K562 (cell line): ENCODE measurements at regions not wholly inside any gene's neighbourhood (a gene's known extent, or its start where the extent isn't known, plus 50 kb on each side); places are given as distances from the start of the nearest gene placed in this dataset.
A peak's percentile ranks its signal among the peaks of the same experiment; 100 is the strongest.

ENCODE experiments used
- ATAC-seq: fragments of 200-7000 bp; cut with Tn5 transposase; 3 replicates; pipeline ENCODE4 v1.9.1; 2020; ENCODE audit warnings: moderate library complexity
- BruUV-seq: library from RNA; stranded (reverse); fragments of 400-500 nt; replicated peaks from 2 replicates; lab custom pipeline; 2021; lab: Mats Ljungman, UMichigan
- CTCF ChIA-PET: fragments of 300-600 bp; formaldehyde crosslinking; extraction: SDS; loops from one replicate; lab custom pipeline; 2021; ENCODE audit warnings: low intra/inter-chr PET ratio; lab: Yijun Ruan, JAX
- POLR2A ChIA-PET: fragments of 300-600, 350-650 bp; sonication (Branson Sonifier 250); formaldehyde crosslinking; extraction: SDS; loops from one replicate; lab custom pipeline; 2021; ENCODE audit warnings: antibody characterized with exemption, inconsistent platforms; lab: Yijun Ruan, JAX
- DNase-seq, 4 experiments: peaks; one replicate each; pipeline versions ENCODE4 v3.0.0 to v3.0.0-alpha.2; 2011 to 2018; ENCODE audit warnings: low spot score in 3 of 4, mixed read lengths in 3 of 4; ENCODE audit errors: extremely low read depth in 1 of 4
- FAIRE-seq: peaks from 2 replicates; lab custom pipeline; 2011; peaks lifted over from hg19 to GRCh38; lab: Jason Lieb, UNC
- H2AFZ ChIP-seq: 2 replicates; pipeline ENCODE4 v1.6.0; 2011; ENCODE audit warnings: low read depth, low read length, control low read depth, inconsistent platforms
- H3K27ac ChIP-seq: fragments of 200-600 bp; 3 replicates; pipeline ENCODE4 v1.8.0; 2011; ENCODE audit warnings: low read depth, mild to moderate bottlenecking, control low read depth, inconsistent platforms, low read length, moderate library complexity, mixed read lengths; ENCODE audit errors: extremely low read depth
- H3K27me3 ChIP-seq, 2 experiments: fragments of 300-600 bp in 1 of 2; 2 replicates in 1 of 2; 3 replicates in 1 of 2; pipeline versions ENCODE4 v1.6.0 to v1.8.0; 2011; ENCODE audit warnings: inconsistent platforms in 2 of 2, low read length in 2 of 2, mild to moderate bottlenecking in 1 of 2, mixed read lengths in 1 of 2, moderate library complexity in 1 of 2; ENCODE audit not compliant: control insufficient read depth in 2 of 2, insufficient read depth in 2 of 2
- H3K36me3 ChIP-seq: fragments of 300-600 bp; 3 replicates; pipeline ENCODE4 v1.8.0; 2011; ENCODE audit warnings: mild to moderate bottlenecking, low read length, inconsistent platforms; ENCODE audit not compliant: control insufficient read depth, insufficient read depth
- H3K4me1 ChIP-seq, 2 experiments: fragments of 200-600 bp in 1 of 2; replicated peaks in 1 of 2; 2 replicates in 1 of 2; 3 replicates in 1 of 2; pipeline versions ENCODE4 v1.5.1 to v1.8.0; 2011; ENCODE audit warnings: inconsistent platforms in 2 of 2, low read length in 2 of 2, mild to moderate bottlenecking in 1 of 2, mixed read lengths in 1 of 2, moderate library complexity in 1 of 2; ENCODE audit not compliant: control insufficient read depth in 2 of 2, insufficient read depth in 2 of 2
- H3K4me2 ChIP-seq: 2 replicates; pipeline ENCODE4 v1.6.1; 2011; ENCODE audit warnings: low read length, control low read depth, inconsistent platforms, mixed read lengths; ENCODE audit not compliant: insufficient read depth
- H3K4me3 ChIP-seq: fragments of 200-600 bp; sonication (generic), shearing (Covaris generic); 2 replicates; pipeline ENCODE4 v1.5.1; 2016; ENCODE audit warnings: control low read depth, inconsistent platforms
- H3K79me2 ChIP-seq: fragments of 200-600 bp; 3 replicates; pipeline ENCODE4 v1.8.0; 2011; ENCODE audit warnings: low read length, inconsistent platforms; ENCODE audit not compliant: control insufficient read depth, insufficient read depth
- H3K9ac ChIP-seq, 2 experiments: 2 replicates each; pipeline versions ENCODE4 v1.6.0 to v1.6.1; 2011; ENCODE audit warnings: low read depth in 2 of 2, low read length in 2 of 2, control low read depth in 1 of 2, inconsistent platforms in 1 of 2, mild to moderate bottlenecking in 1 of 2, mixed read lengths in 1 of 2; ENCODE audit not compliant: insufficient read depth in 1 of 2
- H3K9me1 ChIP-seq: one replicate; pipeline ENCODE4 v1.6.0; 2011; ENCODE audit warnings: inconsistent platforms, mild to moderate bottlenecking, low read length, moderate library complexity; ENCODE audit not compliant: control insufficient read depth, insufficient read depth
- H3K9me3 ChIP-seq: replicated peaks from 2 replicates; pipeline ENCODE4 v1.5.1; 2011; ENCODE audit warnings: low read depth, low read length, inconsistent platforms; ENCODE audit not compliant: control insufficient read depth, insufficient read depth
- H4K20me1 ChIP-seq: replicated peaks from 2 replicates; pipeline ENCODE4 v1.6.1; 2011; ENCODE audit warnings: low read length, inconsistent platforms, mixed read lengths; ENCODE audit not compliant: control insufficient read depth, insufficient read depth
- ATF3 ChIP-seq, 2 experiments: fragments of 450-650 bp in 1 of 2; sonication (generic) in 1 of 2; formaldehyde crosslinking in 1 of 2; IDR thresholded peaks in 1 of 2; conservative IDR thresholded peaks in 1 of 2; 2 replicates each; pipeline versions ENCODE4 v1.6.1 to v1.8.1; 2016 to 2023; ENCODE audit warnings: mild to moderate bottlenecking in 2 of 2, moderate library complexity in 2 of 2, inconsistent platforms in 1 of 2, missing genetic modification reagents in 1 of 2
- ATF7 ChIP-seq: fragments of 450-650 bp; IDR thresholded peaks from 2 replicates; pipeline ENCODE4 v1.7.1; 2014; ENCODE audit warnings: mild to moderate bottlenecking, moderate library complexity
- CBX1 ChIP-seq: sonication (generic); IDR thresholded peaks from 2 replicates; pipeline ENCODE4 v1.6.1; 2016; ENCODE audit warnings: antibody characterized with exemption, low read depth, mild to moderate bottlenecking
- JUND ChIP-seq, 2 experiments: IDR thresholded peaks; 2 replicates in 1 of 2; 3 replicates in 1 of 2; pipeline ENCODE4 v1.6.1; 2011; ENCODE audit warnings: borderline replicate concordance in 2 of 2, low read depth in 2 of 2, low read length in 2 of 2, improper control_type of control experiment in 1 of 2, missing biosample characterization in 1 of 2, missing genetic modification characterization in 1 of 2, missing genetic modification reagents in 1 of 2
- ZNF511 ChIP-seq: sonication (generic); formaldehyde crosslinking; IDR thresholded peaks from 2 replicates; pipeline ENCODE4 v1.8.0; 2022; ENCODE audit warnings: mild to moderate bottlenecking, missing genetic modification reagents
- ZNF584 ChIP-seq: fragments of 200-800 bp; sonication (Bioruptor generic); IDR thresholded peaks from 2 replicates; pipeline ENCODE4 v1.6.1; 2016; ENCODE audit warnings: low read depth, mild to moderate bottlenecking, missing genetic modification characterization, missing compliant biosample characterization
- WGBS: fragments of 100-300 bp; shearing (Covaris generic); methylation state at CpG from one replicate; pipeline ENCODE4 v1.1.6; 2016; ENCODE audit warnings: low coverage, mixed read lengths; ENCODE audit not compliant: insufficient coverage; ENCODE audit errors: missing lambda C conversion rate; 5-methylcytosine and 5-hydroxymethylcytosine counted together
- in situ Hi-C: fragments of 300-500 bp; cut with MboI; formaldehyde crosslinking; loops from 4 replicates; pipeline ENCODE4 v1.15.0; 2018; ENCODE audit warnings: inconsistent platforms, mixed read lengths
- intact Hi-C: fragments of 100-400 bp; cut with micrococcal nuclease; formaldehyde crosslinking; loops from 2 replicates; pipeline ENCODE4 v1.14.2; 2022

GRCh38 chr3:11907667-11908660 lies 61.3 kb upstream of the TAMM41 start:
- H3K27ac ChIP-seq: no peak overlapping the region
- H3K9me3 ChIP-seq: no peaks in the 10 kb centered on the region
- in situ Hi-C loops (no loop called here), intact Hi-C loops (no loop called here)
- ATAC-seq (no peak), DNase-seq (no peak), FAIRE-seq (no peak)
- H4K20me1 ChIP-seq: 0 out of 2 replicates have a peak, but pooled peaks cover 3% of the 10 kb centered on the region
- TF ChIP-seq ZNF584: no peak
- TF ChIP-seq ATF3 (IDR thresholded peaks at IDR 0.05): peak; percentile 73
- no peak for TF ChIP-seq ATF3 (CRISPR knock-in tag; conservative IDR thresholded peaks at IDR 0.05)
- peak; percentile 53; the same call in 1 of the 2 replicates for TF ChIP-seq ATF7
- TF ChIP-seq ZNF511 (CRISPR knock-in tag): no peak
- no peak for TF ChIP-seq CBX1
- TF ChIP-seq JUND (IDR thresholded peaks at IDR 0.05; ENCODE audit: borderline replicate concordance, low read depth, low read length): 0 out of 2 replicates have a peak, but pooled peaks have one; percentile 17
- 0 out of 3 replicates have a peak, but pooled peaks have one; percentile 19 for TF ChIP-seq JUND (tag; IDR thresholded peaks at IDR 0.05; ENCODE audit: borderline replicate concordance, low read depth, low read length)
- peaks cover 14 to 82% of the 10 kb centered on the region in 2 experiments for H3K27me3 ChIP-seq
- no peaks in the 10 kb centered on the region for H3K36me3 ChIP-seq
- no peak overlapping the region for H2AFZ ChIP-seq
- H3K79me2 ChIP-seq: no peaks in the 10 kb centered on the region
- no peaks in the 10 kb centered on the region for H3K9me1 ChIP-seq
- H3K9ac ChIP-seq: no peak overlapping the region
- H3K4me2 ChIP-seq: no peak overlapping the region
- H3K4me1 ChIP-seq: no peaks in the 10 kb centered on the region; a peak in 1 of 5 replicates
- ChIA-PET CTCF (no interaction called here), POLR2A (interaction anchor here (0.7 kb wide), 1 partner anchor 10 kb away, joined by 3 read pairs; no protein-coding TSS in a partner anchor)
- H3K4me3 ChIP-seq: no peak overlapping the region
- BruUV-seq: no TSS peak
- WGBS: under 1% methylated on average over 13 of the region's 14 CpGs
